Stimulated activated CD8-positive, alpha-beta memory T cell treated with anti-CD3 and anti-CD28 coated beads, Interleukin-7, amount 100 ng/mL, for 24 hours (primary cell): ENCODE measurements at regions not wholly inside any gene's neighbourhood (a gene's known extent, or its start where the extent isn't known, plus 50 kb on each side); places are given as distances from the start of the nearest gene placed in this dataset.

Experiments used
- DNase-seq: peaks from one replicate; pipeline ENCODE4 v3.0.0-alpha.2; 2020; ENCODE audit warnings: low read depth

- peak; percentile 20 for DNase-seq
These were observed 185.1 kb downstream of the CLIC5 start for GRCh38 chr6:45830441-45831139.

DNA sequence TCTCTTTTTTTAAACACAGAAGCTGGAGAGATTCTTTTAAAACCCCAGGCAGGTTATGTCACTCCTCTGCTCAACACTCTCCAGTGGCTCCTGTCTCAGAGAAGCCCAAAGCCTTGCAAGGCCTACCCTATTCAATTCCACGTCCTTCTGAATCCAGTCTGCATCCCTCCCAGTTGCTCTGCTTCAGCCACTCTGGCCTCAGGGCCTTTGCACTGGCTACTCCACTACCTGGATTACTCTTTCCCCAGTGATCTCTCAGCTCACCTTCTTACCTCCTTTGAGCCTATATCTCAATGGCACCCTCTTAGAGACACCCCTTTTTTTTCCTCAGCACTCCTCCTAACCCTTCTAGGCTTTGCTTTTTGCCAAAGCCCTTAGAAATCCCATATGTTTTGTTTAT is 185.8 kb downstream of the CLIC5 start:
- DNase-seq, result no peak

GRCh38 chr6:45827952-45828530 is 187.6 kb downstream of the CLIC5 start:
- DNase-seq, result no peak

DNA sequence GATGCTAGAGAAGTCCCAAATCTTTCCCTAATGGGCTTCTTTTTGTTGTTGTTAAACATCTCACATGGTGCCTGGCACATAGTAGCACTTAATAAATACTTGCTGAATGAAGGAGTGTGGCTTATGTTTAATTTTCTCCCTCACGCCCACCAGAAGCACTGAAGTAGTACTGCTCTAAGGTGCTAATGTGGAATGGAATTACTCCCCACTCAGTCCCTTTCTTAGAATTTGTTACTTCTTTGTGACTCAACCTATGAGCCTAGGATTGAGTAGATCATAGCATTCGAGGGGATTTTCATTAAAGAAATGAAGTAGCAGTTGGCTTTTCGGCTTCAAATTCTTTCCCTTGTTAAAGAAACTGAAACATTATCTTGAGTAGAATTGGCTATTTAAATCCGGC is 192.8 kb downstream of the CLIC5 start:
- no peak for DNase-seq

DNA sequence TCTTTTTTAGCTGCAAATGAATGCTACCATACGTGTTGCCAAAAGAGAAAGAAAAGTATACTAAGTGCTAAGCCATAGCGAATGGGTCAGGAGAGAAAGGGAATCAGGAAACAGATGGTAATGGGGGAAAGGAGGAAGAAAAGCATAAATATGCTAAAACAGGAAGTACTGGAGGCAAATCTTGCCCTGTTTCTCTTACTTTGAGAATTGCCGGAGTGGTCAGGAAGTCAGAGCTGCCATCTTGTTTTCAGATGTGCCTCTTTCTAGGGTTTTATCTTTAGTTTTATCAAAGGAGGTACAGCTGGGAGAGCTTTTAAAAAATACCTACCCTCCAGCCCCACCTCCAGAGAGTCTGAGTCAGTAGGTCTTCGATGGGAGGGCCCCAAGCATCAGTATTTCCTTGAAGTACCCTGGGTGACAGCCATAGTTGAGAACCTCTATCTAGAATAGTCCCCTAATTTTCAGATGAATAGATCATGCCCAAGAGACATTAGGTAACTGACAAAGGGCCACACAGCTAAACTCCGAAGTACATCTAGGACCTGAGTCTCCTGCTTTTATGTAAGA is 193.3 kb downstream of the CLIC5 start:
- DNase-seq, result no peak

DNA sequence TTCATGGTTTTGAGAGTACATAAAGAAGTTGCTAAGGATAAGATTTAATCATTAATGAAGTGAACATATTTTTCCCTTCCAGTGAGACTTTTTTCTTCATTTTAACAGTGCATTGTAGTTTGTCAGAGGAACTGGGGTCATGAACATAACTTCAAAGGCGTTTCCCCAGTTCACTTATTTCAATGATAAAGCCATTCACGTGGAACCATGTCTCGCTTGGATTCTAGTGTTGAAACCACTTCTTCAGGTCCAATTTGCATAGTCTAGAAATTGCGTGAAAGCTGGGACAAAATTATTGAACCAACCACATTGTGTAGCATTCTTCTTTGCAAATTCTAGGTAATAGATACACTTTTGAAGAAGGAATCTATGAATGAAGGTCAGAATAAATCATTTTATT is 197.0 kb downstream of the CLIC5 start:
- DNase-seq, result no peak

- DNase-seq, result no peak
These were observed 198.9 kb downstream of the CLIC5 start for GRCh38 chr6:45816674-45817297.

DNA sequence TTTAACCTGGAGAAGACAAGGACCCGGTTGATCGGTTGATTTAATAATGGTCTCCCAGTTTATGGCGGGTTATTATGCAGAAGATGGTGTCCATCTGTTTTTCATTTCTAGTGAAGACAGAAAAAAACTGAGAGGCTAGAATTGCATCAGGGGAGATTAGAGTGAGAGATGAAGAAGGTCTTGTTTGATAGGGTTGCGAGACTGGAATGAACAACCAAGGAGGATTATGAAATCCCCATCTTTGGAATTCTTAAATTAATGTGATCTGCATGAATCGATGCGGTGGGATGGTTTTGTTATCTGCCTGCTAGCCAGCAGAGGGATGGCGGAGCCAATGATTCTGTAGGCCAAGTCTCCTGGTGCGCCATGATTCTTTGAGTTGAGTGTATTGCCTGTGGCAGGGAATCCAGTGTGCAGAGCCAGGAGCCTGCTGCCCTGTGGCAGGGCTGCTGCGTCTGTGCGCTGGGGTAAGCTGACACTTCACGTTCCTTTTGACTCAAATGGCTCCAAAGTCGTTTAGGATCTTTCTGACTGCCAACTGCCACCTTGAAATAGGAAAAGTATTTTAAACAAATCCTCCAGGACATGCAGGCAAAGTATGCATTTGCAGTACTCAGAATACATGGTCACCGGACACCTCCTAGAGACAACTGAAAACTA is 200.1 kb downstream of the CLIC5 start:
- DNase-seq, result no peak

GRCh38 chr6:45814772-45815171 is 200.9 kb downstream of the CLIC5 start:
- no peak for DNase-seq

DNA sequence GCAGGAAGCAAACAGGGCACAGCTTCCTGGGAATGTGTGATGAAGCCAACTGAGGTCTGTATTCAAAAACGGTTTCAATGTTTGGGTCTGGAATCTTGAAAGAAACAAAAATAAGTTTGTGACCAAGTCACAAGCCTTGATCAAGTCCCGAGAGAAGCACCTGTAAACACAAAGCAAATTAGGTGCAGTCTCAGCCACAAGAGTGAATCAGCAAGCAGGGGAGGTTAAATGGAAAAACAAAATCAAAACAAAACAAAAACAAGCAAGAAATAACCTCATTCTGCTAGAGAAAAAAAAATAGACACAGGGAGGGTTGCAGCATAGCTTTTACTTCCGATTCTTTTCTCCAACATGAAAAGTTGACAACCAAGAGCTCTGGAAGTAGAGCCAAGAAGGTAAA is 201.7 kb downstream of the CLIC5 start:
- no peak for DNase-seq

DNA sequence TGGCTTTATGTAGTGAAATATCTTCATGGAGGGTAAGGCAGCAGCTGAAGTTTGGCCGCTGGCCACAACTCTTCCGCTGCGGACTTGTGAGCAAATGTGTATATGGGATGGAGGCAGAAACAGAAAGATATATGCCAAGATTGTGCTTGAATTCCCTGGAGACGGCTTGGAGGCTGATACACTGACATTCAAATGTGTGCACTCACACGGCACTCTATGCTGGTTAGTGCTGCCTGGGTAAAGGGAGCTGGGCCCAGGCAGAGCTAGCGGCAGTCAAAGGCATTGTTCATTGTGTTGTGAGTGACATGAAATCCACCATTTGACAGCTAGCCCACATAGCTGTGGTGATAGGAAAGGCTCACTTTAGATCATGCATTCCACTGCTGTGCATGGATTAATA is 202.7 kb downstream of the CLIC5 start:
- DNase-seq, result no peak

DNA sequence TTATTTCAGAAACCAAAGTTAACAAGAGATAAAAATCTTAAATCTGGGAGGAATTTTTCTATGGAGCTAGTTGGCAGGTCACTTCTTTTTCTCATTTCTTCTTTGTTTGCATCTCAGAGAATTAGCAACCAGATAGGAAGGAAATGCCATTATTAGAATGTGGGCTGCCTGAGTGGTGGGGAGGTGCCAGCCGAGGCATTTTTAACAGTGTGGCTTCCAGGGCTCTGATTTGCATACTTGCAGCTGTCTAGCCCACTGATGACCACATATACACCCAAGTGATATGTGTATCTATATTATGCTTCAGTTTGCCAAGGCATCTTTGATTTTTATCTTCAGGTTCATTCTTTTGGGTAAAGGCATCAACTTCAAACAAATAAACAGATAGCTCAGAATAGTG is 206.7 kb downstream of the CLIC5 start:
- no peak for DNase-seq

DNA sequence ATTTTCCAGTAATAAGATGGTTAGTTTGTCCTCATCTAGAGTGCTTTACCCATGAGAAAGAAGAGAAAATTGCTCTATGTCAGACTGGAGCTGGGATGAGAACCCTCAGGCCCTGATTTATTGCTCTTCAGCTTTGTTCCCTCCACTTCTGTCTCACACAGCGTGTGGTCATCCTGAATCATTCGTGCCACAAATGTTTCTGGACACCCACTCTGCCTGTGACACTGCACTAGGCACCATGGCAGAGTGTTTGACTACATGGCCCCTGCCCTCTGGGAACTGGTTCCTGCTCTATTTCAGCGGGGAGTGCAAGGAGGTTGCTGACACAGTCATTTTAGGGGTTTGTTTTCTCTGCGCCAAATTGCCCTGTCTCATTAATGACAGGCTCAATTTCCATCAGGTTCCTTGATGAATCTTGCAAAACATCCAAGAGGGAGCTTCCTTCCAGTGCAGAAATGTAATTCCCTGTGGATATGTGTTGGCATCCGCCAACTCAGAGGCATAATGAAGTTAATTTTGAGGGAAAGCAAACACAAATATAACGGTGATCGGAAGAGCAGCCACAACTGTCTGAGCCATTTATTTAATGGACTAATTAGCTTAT is 207.5 kb downstream of the CLIC5 start:
- no peak for DNase-seq

GRCh38 chr6:45807311-45808041 is 208.2 kb downstream of the CLIC5 start:
- DNase-seq, result no peak

- DNase-seq, result no peak
These were observed 209.5 kb downstream of the CLIC5 start for GRCh38 chr6:45806172-45806571.

- no peak for DNase-seq
These were observed 212.6 kb downstream of the CLIC5 start for GRCh38 chr6:45803071-45803470.

DNA sequence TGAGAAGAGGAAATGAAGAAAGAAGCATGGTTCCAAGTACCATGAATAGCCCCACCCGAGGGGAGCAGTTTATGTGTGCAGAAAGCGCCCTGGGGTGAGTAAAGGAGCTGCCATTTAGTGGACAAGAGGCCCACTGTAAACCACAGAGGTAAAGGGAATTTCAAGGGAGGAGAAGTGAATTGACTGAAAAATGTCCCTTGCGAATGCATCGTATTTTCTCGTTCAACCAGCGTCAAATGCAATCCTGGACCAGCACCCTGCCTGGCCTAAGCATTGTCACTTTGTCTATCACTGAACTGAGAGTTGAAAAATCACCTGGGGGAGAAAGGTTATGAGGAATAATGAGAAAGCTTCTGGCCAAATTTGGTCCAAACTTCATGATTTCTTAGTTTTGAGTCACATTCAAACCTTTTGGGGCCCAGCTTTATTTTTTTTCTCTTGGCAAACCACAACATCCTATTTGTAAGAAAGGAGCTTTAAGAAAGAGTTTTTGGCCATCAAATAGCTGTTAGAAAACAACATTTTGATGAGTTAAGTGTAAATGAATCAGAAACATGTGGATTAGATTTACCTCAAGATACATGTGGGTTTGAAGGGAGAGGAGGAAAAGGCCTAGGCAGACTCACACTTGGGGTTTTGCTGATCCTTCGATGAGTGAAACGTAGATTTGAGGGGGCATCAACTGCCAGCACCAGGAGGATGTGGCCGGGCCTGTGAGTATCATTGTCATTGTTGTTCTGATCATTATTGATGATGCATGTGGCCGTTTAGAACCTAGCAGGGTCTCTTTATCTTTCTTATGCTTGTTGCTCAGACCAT is 214.0 kb downstream of the CLIC5 start:
- DNase-seq, result no peak

- DNase-seq, result no peak
These were observed 214.7 kb downstream of the CLIC5 start for GRCh38 chr6:45800911-45801310.

GRCh38 chr6:45795678-45796077 is 220.0 kb downstream of the CLIC5 start:
- DNase-seq, result no peak

DNA sequence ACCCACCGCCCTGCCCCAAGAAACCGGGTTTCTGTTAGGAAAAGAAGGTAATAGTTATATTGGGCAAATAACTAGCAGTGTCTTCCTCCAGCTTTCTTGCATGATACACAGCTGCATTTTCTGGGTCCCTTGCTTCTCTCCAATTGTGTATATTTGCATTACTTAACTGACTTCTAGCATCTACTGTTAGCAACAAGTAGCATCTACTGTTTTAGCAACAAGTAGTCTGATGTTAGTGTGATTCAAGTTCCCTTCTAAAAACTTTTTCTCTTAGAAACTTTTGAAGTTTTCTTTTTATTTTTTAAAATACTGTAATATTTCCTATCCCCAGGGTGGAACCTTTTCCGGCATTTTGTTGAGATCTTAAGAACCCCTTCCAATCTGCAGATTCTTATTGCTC is 221.2 kb downstream of the CLIC5 start:
- DNase-seq, result no peak
